MM.1S (cell line): ENCODE measurements at regions not wholly inside any gene's neighbourhood (a gene's known extent, or its start where the extent isn't known, plus 50 kb on each side); places are given as distances from the start of the nearest gene placed in this dataset.

Experiments
- DNase-seq: peaks from one replicate; pipeline ENCODE4 v3.0.0-alpha.2; 2015
- H2AFZ ChIP-seq: fragments of 300-600 bp; sonication (generic); 2 replicates; pipeline ENCODE4 v1.6.0; 2016; ENCODE audit warnings: antibody characterized with exemption, low read length
- H3F3A ChIP-seq: fragments of 300-600 bp; sonication (generic); 2 replicates; pipeline ENCODE4 v1.6.1; 2016; ENCODE audit warnings: mild to moderate bottlenecking, antibody characterized with exemption, low read length, moderate library complexity, mixed read lengths; ENCODE audit not compliant: insufficient read depth
- H3K27ac ChIP-seq: fragments of 300-600 bp; sonication (generic); 2 replicates; pipeline ENCODE4 v1.5.1; 2016; ENCODE audit warnings: mild to moderate bottlenecking, low read length
- H3K27me3 ChIP-seq: fragments of 300-600 bp; sonication (generic); replicated peaks from 2 replicates; pipeline ENCODE4 v1.6.0; 2016; ENCODE audit warnings: low read length; ENCODE audit not compliant: insufficient read depth
- H3K36me3 ChIP-seq: fragments of 300-600 bp; sonication (generic); replicated peaks from 2 replicates; pipeline ENCODE4 v1.6.1; 2016; ENCODE audit warnings: mild to moderate bottlenecking, low read length, mixed read lengths; ENCODE audit not compliant: insufficient read depth
- H3K4me1 ChIP-seq: fragments of 300-600 bp; sonication (generic); 2 replicates; pipeline ENCODE4 v1.6.1; 2016; ENCODE audit warnings: low read length, mixed read lengths
- H3K4me2 ChIP-seq: fragments of 300-600 bp; sonication (generic); 2 replicates; pipeline ENCODE4 v1.6.0; 2016; ENCODE audit warnings: low read depth, low read length
- H3K4me3 ChIP-seq: fragments of 300-600 bp; sonication (generic); 2 replicates; pipeline ENCODE4 v1.5.1; 2016; ENCODE audit warnings: low read length, mixed read lengths
- H3K79me2 ChIP-seq: fragments of 300-600 bp; sonication (generic); 2 replicates; pipeline ENCODE4 v1.6.1; 2016; ENCODE audit warnings: mixed run types, low read length, mixed read lengths
- H3K9ac ChIP-seq: fragments of 300-600 bp; sonication (generic); 2 replicates; pipeline ENCODE4 v1.6.1; 2016; ENCODE audit warnings: low read length, mixed read lengths
- H3K9me2 ChIP-seq: fragments of 300-600 bp; sonication (generic); replicated peaks from 2 replicates; pipeline ENCODE4 v1.6.1; 2016; ENCODE audit warnings: mild to moderate bottlenecking, low read length, mixed read lengths; ENCODE audit not compliant: insufficient read depth
- H3K9me3 ChIP-seq: fragments of 300-600 bp; sonication (generic); replicated peaks from 2 replicates; pipeline ENCODE4 v1.6.1; 2016; ENCODE audit warnings: mild to moderate bottlenecking, low read length, mixed read lengths; ENCODE audit not compliant: insufficient read depth
- H4K20me1 ChIP-seq: fragments of 300-600 bp; sonication (generic); 2 replicates; pipeline ENCODE4 v1.6.1; 2016; ENCODE audit warnings: mild to moderate bottlenecking, low read length, moderate library complexity, mixed read lengths; ENCODE audit not compliant: insufficient read depth
- EZH2 ChIP-seq: fragments of 300-600 bp; sonication (generic); optimal IDR thresholded peaks from 2 replicates; pipeline ENCODE3; 2017; ENCODE audit warnings: low read depth, mild to moderate bottlenecking, antibody characterized with exemption, low read length, mixed read lengths
- EZH2phosphoT487 ChIP-seq: fragments of 300-600 bp; sonication (generic); IDR thresholded peaks from 2 replicates; pipeline ENCODE4 v1.6.1; 2018; ENCODE audit warnings: antibody characterized with exemption, low read length
- TF ChIP-seq, protein P1 (sequence below): fragments of 300-600 bp; sonication (generic); IDR thresholded peaks from 2 replicates; pipeline ENCODE4 v1.5.1; 2016; ENCODE audit warnings: antibody characterized with exemption, low read length, mixed read lengths

DNA sequence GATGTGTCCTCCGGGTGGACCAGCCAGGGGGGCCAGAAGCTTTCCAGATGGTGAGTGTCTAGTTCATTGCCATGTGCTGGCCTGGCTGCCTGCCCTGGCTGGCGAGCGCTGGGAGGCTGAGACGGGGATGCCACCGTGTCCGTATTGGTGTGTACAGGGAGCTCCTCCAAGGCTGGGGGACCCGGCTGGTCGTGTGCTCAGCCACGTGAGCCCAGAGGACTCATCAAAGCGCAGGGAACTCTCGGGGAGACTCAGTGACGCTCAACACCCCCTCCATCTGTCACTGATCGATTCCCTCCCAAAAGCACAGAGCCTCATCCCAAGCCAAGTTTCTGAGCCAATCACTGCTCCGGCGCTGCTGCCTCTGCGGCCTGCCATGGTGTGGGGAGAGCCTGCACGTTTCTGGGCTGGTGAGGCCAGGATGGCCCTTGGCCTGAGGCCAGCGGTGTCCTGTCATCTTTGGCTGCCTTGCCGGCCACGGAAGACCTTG, 423.7 kb downstream of the SHANK2 start:
- no peaks in the 10 kb centered on the region for H3K9me2 ChIP-seq
- no peak for DNase-seq
- no peaks in the 10 kb centered on the region for H3K9me3 ChIP-seq
- H2AFZ ChIP-seq: no peak overlapping the region
- TF ChIP-seq EZH2phosphoT487 (no peak), EZH2 (no peak)
- TF ChIP-seq, protein P1, sequence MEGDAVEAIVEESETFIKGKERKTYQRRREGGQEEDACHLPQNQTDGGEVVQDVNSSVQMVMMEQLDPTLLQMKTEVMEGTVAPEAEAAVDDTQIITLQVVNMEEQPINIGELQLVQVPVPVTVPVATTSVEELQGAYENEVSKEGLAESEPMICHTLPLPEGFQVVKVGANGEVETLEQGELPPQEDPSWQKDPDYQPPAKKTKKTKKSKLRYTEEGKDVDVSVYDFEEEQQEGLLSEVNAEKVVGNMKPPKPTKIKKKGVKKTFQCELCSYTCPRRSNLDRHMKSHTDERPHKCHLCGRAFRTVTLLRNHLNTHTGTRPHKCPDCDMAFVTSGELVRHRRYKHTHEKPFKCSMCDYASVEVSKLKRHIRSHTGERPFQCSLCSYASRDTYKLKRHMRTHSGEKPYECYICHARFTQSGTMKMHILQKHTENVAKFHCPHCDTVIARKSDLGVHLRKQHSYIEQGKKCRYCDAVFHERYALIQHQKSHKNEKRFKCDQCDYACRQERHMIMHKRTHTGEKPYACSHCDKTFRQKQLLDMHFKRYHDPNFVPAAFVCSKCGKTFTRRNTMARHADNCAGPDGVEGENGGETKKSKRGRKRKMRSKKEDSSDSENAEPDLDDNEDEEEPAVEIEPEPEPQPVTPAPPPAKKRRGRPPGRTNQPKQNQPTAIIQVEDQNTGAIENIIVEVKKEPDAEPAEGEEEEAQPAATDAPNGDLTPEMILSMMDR: no peak
- H3K36me3 ChIP-seq: no peaks in the 10 kb centered on the region
- H3K4me1 ChIP-seq: no peaks in the 10 kb centered on the region
- H4K20me1 ChIP-seq: no peaks in the 10 kb centered on the region
- no peaks in the 10 kb centered on the region for H3F3A ChIP-seq
- H3K9ac ChIP-seq: no peak overlapping the region
- no peaks in the 10 kb centered on the region for H3K79me2 ChIP-seq
- H3K4me3 ChIP-seq: no peak overlapping the region
- H3K27me3 ChIP-seq: peaks cover 99% of the 10 kb centered on the region
- no peak overlapping the region for H3K4me2 ChIP-seq
- H3K27ac ChIP-seq: no peak overlapping the region

DNA sequence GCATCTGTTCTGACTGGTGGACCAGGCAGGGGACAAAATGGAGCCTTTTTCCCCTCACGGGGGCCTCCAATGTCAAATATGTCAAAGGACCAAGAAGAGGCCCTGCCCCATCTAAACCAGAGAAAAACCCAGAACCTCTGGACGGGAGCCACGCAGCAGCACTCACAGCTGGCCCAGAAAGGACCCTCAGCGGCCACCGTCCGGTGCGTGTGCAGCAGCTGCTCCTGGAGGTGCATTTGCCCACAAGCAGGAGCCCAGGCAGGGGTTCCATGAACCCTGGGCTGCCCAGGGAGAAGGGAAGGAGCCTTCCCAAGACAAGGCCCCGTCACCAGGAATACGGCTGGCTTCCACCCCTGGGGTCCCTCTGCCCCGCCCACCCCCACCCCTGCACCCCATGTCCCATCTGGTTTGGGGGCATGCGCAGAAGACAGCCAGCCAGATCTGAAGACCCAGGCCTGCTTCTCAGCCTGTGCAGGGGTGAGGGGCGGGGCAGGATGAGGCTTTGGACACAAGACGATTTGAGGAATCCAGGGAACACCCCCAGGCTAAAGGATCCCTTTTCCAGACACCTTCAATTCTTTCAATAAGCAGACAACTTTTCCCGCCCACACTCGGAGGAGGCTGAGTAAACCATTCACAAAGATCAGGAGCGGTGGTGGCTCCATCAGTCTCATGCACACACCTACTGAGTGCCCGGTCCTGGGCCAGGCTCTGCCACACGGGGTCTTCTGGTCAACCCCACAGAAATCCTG, 423.1 kb downstream of the SHANK2 start:
- H3K27me3 ChIP-seq: peaks cover 98% of the 10 kb centered on the region

DNA sequence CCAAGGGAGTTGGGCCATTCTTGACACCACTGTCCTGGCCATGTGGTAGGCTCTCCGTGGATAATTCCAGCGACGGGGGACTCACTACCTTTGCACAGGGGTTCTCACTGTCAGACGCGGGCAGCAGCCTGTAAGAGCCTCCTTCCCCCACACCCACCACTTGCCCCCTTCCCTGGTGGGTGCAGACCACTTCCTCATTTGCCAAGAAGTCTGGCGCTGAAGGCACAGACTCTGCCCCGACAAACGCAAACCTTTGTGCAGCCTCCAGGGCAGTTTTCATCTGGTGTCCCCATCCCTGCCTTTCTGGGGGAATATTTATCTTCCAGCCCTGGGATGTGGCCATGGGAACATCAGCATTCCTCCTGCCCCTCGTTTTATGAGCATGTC, 422.5 kb downstream of the SHANK2 start:
- Histone ChIP-seq H3K9me3 (no peaks in the 10 kb centered on the region), H3F3A (no peaks in the 10 kb centered on the region), H2AFZ (no peak overlapping the region), H3K27me3 (peaks cover 97% of the 10 kb centered on the region), H3K9ac (no peak overlapping the region), H3K27ac (no peak overlapping the region), H3K79me2 (no peaks in the 10 kb centered on the region), H3K9me2 (no peaks in the 10 kb centered on the region), H3K36me3 (no peaks in the 10 kb centered on the region), H4K20me1 (no peaks in the 10 kb centered on the region), H3K4me2 (no peak overlapping the region), H3K4me3 (no peak overlapping the region), H3K4me1 (no peaks in the 10 kb centered on the region)
- no peak for DNase-seq
- TF ChIP-seq, protein P1: no peak
- TF ChIP-seq EZH2: no peak
- TF ChIP-seq EZH2phosphoT487: no peak

More for the DNA sequence above, 423.1 kb downstream of the SHANK2 start:
- Histone ChIP-seq H3K79me2 (no peaks in the 10 kb centered on the region), H3K9me2 (no peaks in the 10 kb centered on the region), H3K4me1 (no peaks in the 10 kb centered on the region), H3K4me2 (no peak overlapping the region), H3K9ac (no peak overlapping the region), H3F3A (no peaks in the 10 kb centered on the region), H2AFZ (no peak overlapping the region), H3K36me3 (no peaks in the 10 kb centered on the region), H3K27ac (no peak overlapping the region), H3K4me3 (no peak overlapping the region), H3K9me3 (no peaks in the 10 kb centered on the region), H4K20me1 (no peaks in the 10 kb centered on the region)
- TF ChIP-seq EZH2 (no peak), EZH2phosphoT487 (no peak)
- TF ChIP-seq, protein P1: no peak
- DNase-seq: no peak
